BE2C (cell line): ENCODE measurements at regions not wholly inside any gene's neighbourhood (a gene's known extent, or its start where the extent isn't known, plus 50 kb on each side); places are given as distances from the start of the nearest gene placed in this dataset.

Source experiments
- DNase-seq: peaks from one replicate; pipeline ENCODE4 v3.0.0-alpha.2; 2020
- H3K27me3 ChIP-seq: fragments of 250-450 bp; sonication (Bioruptor Pico); 2 replicates; pipeline ENCODE4 v1.5.1; 2020; ENCODE audit warnings: mild to moderate bottlenecking
- H3K36me3 ChIP-seq: fragments of 250-450 bp; sonication (Bioruptor Pico); 2 replicates; pipeline ENCODE4 v1.5.1; 2020; ENCODE audit warnings: mild to moderate bottlenecking
- H3K4me1 ChIP-seq: fragments of 250-450 bp; sonication (Bioruptor Pico); 2 replicates; pipeline ENCODE4 v1.5.1; 2020
- H3K4me3 ChIP-seq: 2 replicates; pipeline ENCODE4 v1.5.1; 2011; ENCODE audit warnings: low read depth, low read length
- H3K9me3 ChIP-seq: fragments of 250-450 bp; sonication (Bioruptor Pico); 2 replicates; pipeline ENCODE4 v1.5.1; 2020
- TF ChIP-seq, protein P1 (sequence below): IDR thresholded peaks from 2 replicates; pipeline ENCODE4 v1.5.1; 2012; ENCODE audit warnings: mild to moderate bottlenecking, low read depth, low read length

DNA sequence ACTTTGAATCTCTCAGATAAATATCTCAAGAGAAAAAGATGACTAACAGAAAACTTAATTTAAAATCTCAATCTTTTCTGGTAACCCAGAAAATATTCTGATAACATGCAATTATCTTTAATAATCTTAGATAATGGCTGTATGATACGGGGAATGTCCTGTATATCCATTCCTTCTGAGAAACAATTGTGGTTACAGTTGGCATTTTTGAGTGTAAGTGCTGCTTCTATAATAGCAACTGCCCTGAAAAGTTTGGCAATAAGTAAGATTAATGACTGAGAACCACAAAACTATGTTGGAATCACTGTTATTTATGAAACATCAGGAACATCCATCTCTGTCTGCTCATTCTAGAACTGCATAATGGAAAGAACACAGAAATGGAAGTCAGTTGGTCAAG lies 819.7 kb downstream of the TBC1D32 start:
- Histone ChIP-seq H3K36me3 (no peaks in the 10 kb centered on the region), H3K27me3 (no peaks in the 10 kb centered on the region), H3K4me1 (no peaks in the 10 kb centered on the region), H3K4me3 (no peak overlapping the region), H3K9me3 (no peaks in the 10 kb centered on the region)
- DNase-seq, result no peak
- TF ChIP-seq, protein P1, sequence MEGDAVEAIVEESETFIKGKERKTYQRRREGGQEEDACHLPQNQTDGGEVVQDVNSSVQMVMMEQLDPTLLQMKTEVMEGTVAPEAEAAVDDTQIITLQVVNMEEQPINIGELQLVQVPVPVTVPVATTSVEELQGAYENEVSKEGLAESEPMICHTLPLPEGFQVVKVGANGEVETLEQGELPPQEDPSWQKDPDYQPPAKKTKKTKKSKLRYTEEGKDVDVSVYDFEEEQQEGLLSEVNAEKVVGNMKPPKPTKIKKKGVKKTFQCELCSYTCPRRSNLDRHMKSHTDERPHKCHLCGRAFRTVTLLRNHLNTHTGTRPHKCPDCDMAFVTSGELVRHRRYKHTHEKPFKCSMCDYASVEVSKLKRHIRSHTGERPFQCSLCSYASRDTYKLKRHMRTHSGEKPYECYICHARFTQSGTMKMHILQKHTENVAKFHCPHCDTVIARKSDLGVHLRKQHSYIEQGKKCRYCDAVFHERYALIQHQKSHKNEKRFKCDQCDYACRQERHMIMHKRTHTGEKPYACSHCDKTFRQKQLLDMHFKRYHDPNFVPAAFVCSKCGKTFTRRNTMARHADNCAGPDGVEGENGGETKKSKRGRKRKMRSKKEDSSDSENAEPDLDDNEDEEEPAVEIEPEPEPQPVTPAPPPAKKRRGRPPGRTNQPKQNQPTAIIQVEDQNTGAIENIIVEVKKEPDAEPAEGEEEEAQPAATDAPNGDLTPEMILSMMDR, result no peak

DNA sequence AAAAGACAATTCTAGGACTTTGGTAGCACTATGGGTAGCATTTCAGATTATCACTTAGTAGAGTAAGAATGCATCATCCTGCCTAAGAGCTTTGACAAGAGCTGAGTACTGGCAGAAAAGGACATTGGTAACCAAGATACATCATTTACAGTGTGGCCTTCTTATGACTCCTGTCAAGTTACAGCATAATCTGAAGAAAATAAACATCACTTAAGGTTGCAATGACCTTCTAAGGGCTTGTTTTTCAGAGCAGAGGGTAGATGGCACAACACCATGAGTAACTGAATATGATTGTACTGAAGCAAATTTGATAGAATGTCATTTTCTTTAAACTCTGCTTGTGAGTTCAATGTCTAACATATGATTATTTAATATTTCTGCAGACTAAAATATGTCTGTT lies 822.6 kb downstream of the TBC1D32 start:
- no peaks in the 10 kb centered on the region for H3K9me3 ChIP-seq
- H3K27me3 ChIP-seq, result no peaks in the 10 kb centered on the region
- no peaks in the 10 kb centered on the region for H3K4me1 ChIP-seq
- DNase-seq, result no peak
- H3K36me3 ChIP-seq, result no peaks in the 10 kb centered on the region
- TF ChIP-seq, protein P1, result no peak
- no peak overlapping the region for H3K4me3 ChIP-seq

DNA sequence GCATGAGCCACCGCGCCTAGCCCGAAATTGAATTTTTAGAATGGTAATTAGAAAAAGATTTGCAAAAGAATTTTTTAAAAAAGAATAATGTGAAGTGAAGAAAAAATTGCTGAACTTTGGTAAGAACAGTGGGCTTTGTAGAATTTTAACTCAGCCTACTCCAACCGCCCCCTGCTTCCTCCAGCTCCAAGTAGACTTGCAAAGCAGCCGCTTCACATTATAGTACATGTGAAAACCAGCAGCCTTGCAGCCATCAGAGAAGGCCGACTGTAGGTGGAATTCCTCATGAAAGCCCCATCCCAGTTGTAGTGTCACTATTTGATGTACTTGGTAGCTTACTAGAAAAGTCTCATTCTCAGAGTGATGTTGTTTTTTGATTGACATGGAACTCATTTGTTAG lies 835.6 kb downstream of the TBC1D32 start:
- no peak for DNase-seq
- Histone ChIP-seq H3K27me3 (no peaks in the 10 kb centered on the region), H3K4me3 (no peak overlapping the region), H3K9me3 (no peaks in the 10 kb centered on the region), H3K36me3 (no peaks in the 10 kb centered on the region), H3K4me1 (no peaks in the 10 kb centered on the region)
- TF ChIP-seq, protein P1, result no peak

DNA sequence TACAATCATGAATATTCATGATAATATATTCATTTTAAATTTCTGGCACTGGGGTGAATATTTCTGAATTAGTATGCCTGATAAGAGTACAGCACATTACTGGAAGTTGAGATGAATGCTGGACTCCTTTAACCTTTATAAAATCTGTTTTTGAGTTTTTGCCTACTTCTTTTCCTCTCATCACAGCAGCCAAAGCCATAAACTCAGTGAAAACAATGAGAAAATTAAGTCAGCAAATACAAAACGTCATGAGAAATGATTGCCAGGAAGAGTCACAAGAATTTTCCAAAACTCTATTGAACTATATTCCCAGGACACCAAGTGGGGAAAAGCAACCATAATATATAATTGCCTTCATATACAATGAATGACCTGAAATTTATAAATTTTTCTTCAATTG lies 837.6 kb downstream of the TBC1D32 start:
- TF ChIP-seq, protein P1, result no peak
- no peaks in the 10 kb centered on the region for H3K36me3 ChIP-seq
- no peaks in the 10 kb centered on the region for H3K27me3 ChIP-seq
- H3K4me3 ChIP-seq, result no peak overlapping the region
- H3K4me1 ChIP-seq, result no peaks in the 10 kb centered on the region
- no peaks in the 10 kb centered on the region for H3K9me3 ChIP-seq
- no peak for DNase-seq

DNA sequence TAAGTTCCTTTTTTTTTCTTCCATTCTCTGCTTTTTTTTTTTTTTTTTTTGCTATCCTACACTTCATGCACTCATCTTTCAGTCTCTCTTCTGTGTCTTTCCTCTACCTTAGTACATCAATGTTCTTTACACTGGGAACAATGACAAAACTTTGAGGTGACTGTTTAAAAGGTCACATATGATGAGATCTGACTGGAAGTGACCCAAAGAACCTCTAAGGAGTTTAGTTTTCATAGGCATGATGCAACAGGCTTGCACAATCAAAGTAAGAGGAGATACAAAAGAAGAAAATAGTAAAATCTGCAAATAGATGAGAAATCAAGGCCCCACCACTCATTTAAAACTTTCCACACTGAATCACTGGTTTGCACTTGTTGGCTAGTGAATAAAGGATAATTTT lies 840.8 kb downstream of the TBC1D32 start:
- H3K9me3 ChIP-seq, result no peaks in the 10 kb centered on the region
- no peaks in the 10 kb centered on the region for H3K27me3 ChIP-seq
- no peak overlapping the region for H3K4me3 ChIP-seq
- no peak for DNase-seq
- no peaks in the 10 kb centered on the region for H3K4me1 ChIP-seq
- H3K36me3 ChIP-seq, result no peaks in the 10 kb centered on the region
- TF ChIP-seq, protein P1, result no peak

DNA sequence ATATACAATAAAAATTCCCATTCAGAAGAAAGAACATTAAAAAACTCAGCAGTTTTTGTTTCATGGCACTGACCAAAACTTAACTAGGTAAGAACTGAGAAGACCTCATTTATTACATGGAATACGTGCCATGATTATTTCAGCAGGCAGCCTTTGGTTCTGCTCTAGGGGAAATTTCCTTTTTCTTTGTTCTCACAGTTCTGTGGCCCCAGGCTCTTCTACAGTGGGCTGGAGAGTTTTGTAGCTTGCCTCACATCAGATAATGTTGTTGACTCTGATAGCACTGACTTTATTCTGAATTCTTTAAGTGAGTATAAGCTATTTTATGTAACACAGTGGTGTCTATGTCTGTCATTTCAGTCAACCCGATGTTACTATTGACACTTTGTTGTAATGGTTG lies 844.3 kb downstream of the TBC1D32 start:
- DNase-seq, result no peak
- H3K4me1 ChIP-seq, result no peaks in the 10 kb centered on the region
- TF ChIP-seq, protein P1, result no peak
- no peak overlapping the region for H3K4me3 ChIP-seq
- no peaks in the 10 kb centered on the region for H3K9me3 ChIP-seq
- H3K27me3 ChIP-seq, result no peaks in the 10 kb centered on the region
- no peaks in the 10 kb centered on the region for H3K36me3 ChIP-seq
